H1 (cell line): ENCODE measurements at regions not wholly inside any gene's neighbourhood (a gene's known extent, or its start where the extent isn't known, plus 50 kb on each side); places are given as distances from the start of the nearest gene placed in this dataset.

Source experiments
- CTCF ChIA-PET: fragments of 300-600 bp; sonication (Branson Sonifier 250); formaldehyde crosslinking; loops from one replicate; lab custom pipeline; 2021; ENCODE audit not compliant: partially characterized antibody; lab: Charles Lee
- POLR2A ChIA-PET: fragments of 300-600 bp; sonication (Branson Sonifier 250); formaldehyde crosslinking; loops from one replicate; lab custom pipeline; 2021; ENCODE audit warnings: inconsistent platforms; ENCODE audit not compliant: partially characterized antibody; lab: Charles Lee
- DNase-seq, 2 experiments: peaks; one replicate each; pipeline versions ENCODE4 v3.0.0 to v3.0.0-alpha.2; 2010 to 2022; ENCODE audit warnings: low spot score in 2 of 2, low read depth in 1 of 2, mixed read lengths in 1 of 2
- FAIRE-seq: peaks from 2 replicates; lab custom pipeline; 2011; peaks lifted over from hg19 to GRCh38; lab: Jason Lieb, UNC
- H2AFZ ChIP-seq: 2 replicates; pipeline ENCODE4 v1.8.1; 2012; ENCODE audit warnings: low read length, inconsistent platforms
- H2AK5ac ChIP-seq: 2 replicates; pipeline ENCODE4 v1.6.1; 2013; ENCODE audit warnings: low read depth, low read length
- H2BK120ac ChIP-seq: replicated peaks from 2 replicates; pipeline ENCODE3; 2013; ENCODE audit warnings: low read depth, low read length, inconsistent platforms
- H2BK12ac ChIP-seq: 2 replicates; pipeline ENCODE4 v1.6.1; 2013; ENCODE audit warnings: low read depth, low read length
- H2BK15ac ChIP-seq: 2 replicates; pipeline ENCODE4 v1.6.1; 2013; ENCODE audit warnings: low read length
- H2BK20ac ChIP-seq: 2 replicates; pipeline ENCODE4 v1.6.1; 2013; ENCODE audit warnings: low read length
- H2BK5ac ChIP-seq: 2 replicates; pipeline ENCODE4 v1.6.1; 2013; ENCODE audit warnings: low read depth, low read length
- H3K14ac ChIP-seq: 2 replicates; pipeline ENCODE4 v1.6.1; 2013; ENCODE audit warnings: inconsistent platforms; ENCODE audit not compliant: insufficient read length
- H3K18ac ChIP-seq: 2 replicates; pipeline ENCODE4 v1.6.1; 2013; ENCODE audit warnings: low read length; ENCODE audit errors: extremely low read depth
- H3K23ac ChIP-seq: 2 replicates; pipeline ENCODE4 v1.6.1; 2013; ENCODE audit warnings: inconsistent platforms; ENCODE audit not compliant: insufficient read length
- H3K23me2 ChIP-seq: 2 replicates; pipeline ENCODE4 v1.6.1; 2013; ENCODE audit warnings: low read depth, low read length
- H3K27ac ChIP-seq: 2 replicates; pipeline ENCODE4 v1.6.1; 2011; ENCODE audit warnings: low read depth, low read length, inconsistent platforms
- H3K27me3 ChIP-seq, 4 experiments: replicated peaks in 1 of 4; 1 replicate in 1 of 4; 2 replicates in 3 of 4; pipeline versions ENCODE4 v1.6.1 to v1.8.1; 2011 to 2013; ENCODE audit warnings: low read length in 3 of 4, mild to moderate bottlenecking in 3 of 4, inconsistent platforms in 2 of 4, mixed read lengths in 2 of 4, moderate library complexity in 1 of 4; ENCODE audit not compliant: control insufficient read depth in 3 of 4, insufficient read depth in 3 of 4; ENCODE audit errors: extremely low read depth in 1 of 4
- H3K36me3 ChIP-seq, 4 experiments: 2 replicates each; pipeline versions ENCODE4 v1.6.1 to v1.8.1; 2011 to 2013; ENCODE audit warnings: mild to moderate bottlenecking in 4 of 4, low read length in 3 of 4, moderate library complexity in 2 of 4, control low read depth in 1 of 4, inconsistent platforms in 1 of 4; ENCODE audit not compliant: insufficient read depth in 4 of 4, control insufficient read depth in 2 of 4
- H3K4ac ChIP-seq: replicated peaks from 2 replicates; pipeline ENCODE3; 2013; ENCODE audit warnings: low read length, low read depth, mixed read lengths, inconsistent platforms; ENCODE audit not compliant: insufficient read length
- H3K4me1 ChIP-seq, 4 experiments: replicated peaks in 1 of 4; 1 replicate in 1 of 4; 2 replicates in 3 of 4; pipeline versions ENCODE4 v1.6.1 to v1.8.1; 2011 to 2013; ENCODE audit warnings: low read length in 3 of 4, inconsistent platforms in 2 of 4, mixed read lengths in 1 of 4; ENCODE audit not compliant: insufficient read depth in 4 of 4, control insufficient read depth in 3 of 4
- H3K4me2 ChIP-seq, 2 experiments: 2 replicates each; pipeline versions ENCODE4 v1.6.1 to v1.8.1; 2011 to 2013; ENCODE audit warnings: low read depth in 2 of 2, low read length in 2 of 2, control low read depth in 1 of 2, inconsistent platforms in 1 of 2, mild to moderate bottlenecking in 1 of 2; ENCODE audit not compliant: insufficient read depth in 1 of 2
- H3K4me3 ChIP-seq, 4 experiments: fragments of 200-600, 300-600 bp in 1 of 4; sonication (generic), shearing (Covaris generic), sonication (Bioruptor Twin) in 1 of 4; 2 replicates each; pipeline versions ENCODE4 v1.5.1 to v1.8.1; 2011 to 2016; ENCODE audit warnings: low read length in 4 of 4, low read depth in 3 of 4, control low read depth in 2 of 4, inconsistent platforms in 2 of 4, mild to moderate bottlenecking in 2 of 4, mixed read lengths in 1 of 4, moderate library complexity in 1 of 4; ENCODE audit not compliant: insufficient read depth in 2 of 4; ENCODE audit errors: extremely low read depth in 1 of 4
- H3K56ac ChIP-seq: replicated peaks from 2 replicates; pipeline ENCODE3; 2013; ENCODE audit warnings: low read depth, mild to moderate bottlenecking, mixed read lengths, low read length, inconsistent platforms; ENCODE audit not compliant: insufficient read length
- H3K79me1 ChIP-seq: 2 replicates; pipeline ENCODE4 v1.6.1; 2013; ENCODE audit warnings: low read depth, low read length, control low read depth
- H3K79me2 ChIP-seq, 2 experiments: 2 replicates each; pipeline versions ENCODE4 v1.6.1 to v1.8.1; 2012 to 2013; ENCODE audit warnings: low read length in 2 of 2, mild to moderate bottlenecking in 2 of 2, inconsistent platforms in 1 of 2; ENCODE audit not compliant: insufficient read depth in 2 of 2, control insufficient read depth in 1 of 2
- H3K9ac ChIP-seq, 4 experiments: replicated peaks in 1 of 4; 1 replicate in 1 of 4; 2 replicates in 3 of 4; pipeline versions ENCODE4 v1.6.1 to v1.8.1; 2011 to 2013; ENCODE audit warnings: low read depth in 3 of 4, low read length in 3 of 4, control low read depth in 2 of 4, mild to moderate bottlenecking in 2 of 4, moderate library complexity in 2 of 4, inconsistent platforms in 1 of 4; ENCODE audit errors: extremely low read depth in 1 of 4
- H3K9me3 ChIP-seq, 2 experiments: 2 replicates each; pipeline versions ENCODE4 v1.6.1 to v1.8.1; 2012 to 2013; ENCODE audit warnings: mild to moderate bottlenecking in 2 of 2, moderate library complexity in 2 of 2, control low read depth in 1 of 2, inconsistent platforms in 1 of 2, low read depth in 1 of 2, low read length in 1 of 2, mixed read lengths in 1 of 2; ENCODE audit not compliant: insufficient read depth in 2 of 2
- H4K20me1 ChIP-seq, 2 experiments: replicated peaks in 1 of 2; 2 replicates each; pipeline versions ENCODE3 to v1.8.1; 2011 to 2013; ENCODE audit warnings: inconsistent platforms in 2 of 2, low read length in 2 of 2, mild to moderate bottlenecking in 1 of 2; ENCODE audit not compliant: insufficient read depth in 2 of 2, control insufficient read depth in 1 of 2
- H4K5ac ChIP-seq: 2 replicates; pipeline ENCODE4 v1.6.1; 2013; ENCODE audit warnings: low read length, low read depth, mixed read lengths, inconsistent platforms; ENCODE audit not compliant: insufficient read length
- H4K8ac ChIP-seq: 2 replicates; pipeline ENCODE4 v1.8.0; 2013; ENCODE audit warnings: mild to moderate bottlenecking, moderate library complexity, low read length, inconsistent platforms; ENCODE audit not compliant: insufficient read depth; ENCODE audit errors: extremely low read depth
- H4K91ac ChIP-seq: replicated peaks from 2 replicates; pipeline ENCODE3; 2013; ENCODE audit warnings: low read length, mixed read lengths, inconsistent platforms; ENCODE audit not compliant: insufficient read length
- NRF1 ChIP-seq: IDR thresholded peaks from 2 replicates; pipeline ENCODE4 v1.6.1; 2011; ENCODE audit warnings: mild to moderate bottlenecking, low read depth, low read length, improper control_type of control experiment
- WGBS, 2 experiments: shearing (Covaris generic) in 1 of 2; methylation state at CpG; one replicate each; pipeline versions ENCODE4 v1.1.6 to v1.1.7; 2013 to 2015; ENCODE audit warnings: low lambda C conversion rate in 2 of 2, mixed read lengths in 2 of 2, inconsistent platforms in 1 of 2, low coverage in 1 of 2, missing lambda C conversion rate in 1 of 2; ENCODE audit not compliant: insufficient replicate concordance in 2 of 2, insufficient coverage in 1 of 2, insufficient read length in 1 of 2; ENCODE audit errors: extremely low coverage in 1 of 2, missing lambda C conversion rate in 1 of 2; 5-methylcytosine and 5-hydroxymethylcytosine counted together

- Histone ChIP-seq H4K20me1 (no peaks in the 10 kb centered on the region), H2BK20ac (no peak overlapping the region), H3K79me1 (no peaks in the 10 kb centered on the region), H3K4me2 (no peak overlapping the region), H4K91ac (no peak overlapping the region), H2BK12ac (no peak overlapping the region; the same call in 1 of the 2 replicates), H2BK5ac (no peak overlapping the region), H2AFZ (no peak overlapping the region), H3K23ac (no peak overlapping the region), H3K9ac (no peak overlapping the region), H4K8ac (no peak overlapping the region), H3K4me3 (no peak overlapping the region), H3K79me2 (no peaks in the 10 kb centered on the region), H3K4me1 (no peaks in the 10 kb centered on the region; a peak in 1 of 7 replicates), H3K27me3 (no peaks in the 10 kb centered on the region), H3K14ac (no peak overlapping the region), H3K4ac (no peak overlapping the region), H3K9me3 (no peaks in the 10 kb centered on the region), H3K18ac (no peak overlapping the region), H2AK5ac (no peak overlapping the region), H2BK15ac (0 out of 2 replicates have a peak overlapping the region, but pooled peaks have one; percentile 78), H3K56ac (no peak overlapping the region), H3K27ac (no peak overlapping the region), H3K36me3 (no peaks in the 10 kb centered on the region), H4K5ac (no peak overlapping the region), H2BK120ac (no peak overlapping the region), H3K23me2 (no peaks in the 10 kb centered on the region)
- 89% methylated on average over 6 of the region's 6 CpGs; no CpG with 5 or more reads in 1 of the 2 experiments for WGBS, 2 experiments
- FAIRE-seq (no peak), DNase-seq (no peak)
- POLR2A ChIA-PET: interaction anchor here (1.9 kb wide), 1 partner anchor 10 kb away, joined by 6 read pairs; no protein-coding TSS in a partner anchor
- CTCF ChIA-PET: interaction anchor here (0.6 to 1.5 kb wide), 2 partner anchors 14 to 104 kb away, joined by 5 to 6 read pairs; no protein-coding TSS in a partner anchor
- no peak for TF ChIP-seq NRF1
These were observed 79.5 kb upstream of the ERCC6L2 start for GRCh38 chr9:95796029-95796428.
